Activated CD4-positive, alpha-beta T cell treated with anti-CD3 and anti-CD28 coated beads for 36 hours (primary cell): ENCODE measurements at regions not wholly inside any gene's neighbourhood (a gene's known extent, or its start where the extent isn't known, plus 50 kb on each side); places are given as distances from the start of the nearest gene placed in this dataset.
"Not testable (repeated sequence)": the region's sequence is repeated elsewhere in the genome, so short reads cannot be mapped to it uniquely, and the experiment has no call there.

Experiments used
- ATAC-seq: fragments of 200-7000 bp; cut with Tn5 transposase; one replicate; pipeline ENCODE4 v1.10.0; 2021; ENCODE audit warnings: mild to moderate bottlenecking, moderate library complexity
- CTCF ChIA-PET: fragments of 350-600 bp; sonication (Branson Sonifier 250); formaldehyde crosslinking; loops from one replicate; lab custom pipeline; 2021; ENCODE audit warnings: antibody characterized with exemption; lab: Charles Lee
- POLR2A ChIA-PET: fragments of 350-600 bp; sonication (Branson Sonifier 250); formaldehyde crosslinking; loops from one replicate; lab custom pipeline; 2021; ENCODE audit warnings: antibody characterized with exemption, inconsistent platforms; lab: Charles Lee
- DNase-seq: peaks from one replicate; pipeline ENCODE4 v3.0.0-alpha.2; 2020
- H3K27ac Mint-ChIP-seq: one replicate; pipeline ENCODE4 v1.8.0; 2021; ENCODE audit warnings: mixed read lengths
- H3K27me3 Mint-ChIP-seq: one replicate; pipeline ENCODE4 v1.8.0; 2021; ENCODE audit warnings: mixed read lengths
- H3K36me3 Mint-ChIP-seq: one replicate; pipeline ENCODE4 v1.8.0; 2021; ENCODE audit warnings: low read depth, mixed read lengths
- H3K4me1 Mint-ChIP-seq: one replicate; pipeline ENCODE4 v1.8.0; 2021; ENCODE audit warnings: mixed read lengths
- H3K4me3 Mint-ChIP-seq: one replicate; pipeline ENCODE4 v1.8.0; 2021; ENCODE audit warnings: mild to moderate bottlenecking, moderate library complexity, mixed read lengths
- H3K9me3 Mint-ChIP-seq: one replicate; pipeline ENCODE4 v1.8.0; 2021; ENCODE audit warnings: low read depth, mixed read lengths
- intact Hi-C, 2 experiments: fragments of 100-400 bp; cut with DNase I in 1 of 2; cut with micrococcal nuclease in 1 of 2; formaldehyde crosslinking; loops; one replicate each; pipeline versions ENCODE4 v1.14.2 to v1.15.1; 2022 to 2024; cut with DNase I, micrococcal nuclease

GRCh38 chr2:231869704-231870103, 56.5 kb downstream of the NPPC start:
- Mint-ChIP-seq H3K27me3 (peaks cover 22% of the 10 kb centered on the region), H3K4me3 (no peak overlapping the region), H3K27ac (no peak overlapping the region), H3K9me3 (peaks cover 3% of the 10 kb centered on the region), H3K4me1 (no peaks in the 10 kb centered on the region), H3K36me3 (no peaks in the 10 kb centered on the region)
- ChIA-PET POLR2A (no interaction called here), CTCF (no interaction called here)
- DNase-seq (no peak), ATAC-seq (no peak)
- intact Hi-C loops: no loop called here

GRCh38 chr2:231869016-231869415, 57.2 kb downstream of the NPPC start:
- H3K27ac Mint-ChIP-seq, H3K4me1 Mint-ChIP-seq, H3K4me3 Mint-ChIP-seq, POLR2A ChIA-PET, DNase-seq, H3K36me3 Mint-ChIP-seq, ATAC-seq, intact Hi-C loops, H3K9me3 Mint-ChIP-seq: not testable (repeated sequence)
- CTCF ChIA-PET: interaction anchor here (1.7 kb wide), 1 partner anchor 14 kb away, joined by 4 read pairs; no protein-coding TSS in a partner anchor
- H3K27me3 Mint-ChIP-seq: peaks cover 22% of the 10 kb centered on the region

- intact Hi-C loops: no loop called here
- peaks cover 16% of the 10 kb centered on the region for H3K27me3 Mint-ChIP-seq
- peaks cover 5% of the 10 kb centered on the region for H3K9me3 Mint-ChIP-seq
- ATAC-seq: no peak
- POLR2A ChIA-PET: no interaction called here
- H3K4me1 Mint-ChIP-seq: no peaks in the 10 kb centered on the region
- H3K4me3 Mint-ChIP-seq: no peak overlapping the region
- no peak overlapping the region for H3K27ac Mint-ChIP-seq
- DNase-seq: no peak
- no peaks in the 10 kb centered on the region for H3K36me3 Mint-ChIP-seq
- CTCF ChIA-PET: interaction anchor here (0.8 kb wide), 1 partner anchor 14 kb away, joined by 3 read pairs; no protein-coding TSS in a partner anchor
Observed at GRCh38 chr2:231866450-231866849, 59.7 kb downstream of the NPPC start.

GRCh38 chr2:231865222-231865621, 61.0 kb downstream of the NPPC start:
- Mint-ChIP-seq H3K27me3 (peaks cover 11% of the 10 kb centered on the region), H3K36me3 (no peaks in the 10 kb centered on the region), H3K4me3 (no peak overlapping the region), H3K9me3 (peaks cover 5% of the 10 kb centered on the region), H3K4me1 (no peaks in the 10 kb centered on the region), H3K27ac (no peak overlapping the region)
- ChIA-PET CTCF (no interaction called here), POLR2A (no interaction called here)
- DNase-seq: no peak
- no peak for ATAC-seq
- intact Hi-C loops: no loop called here

GRCh38 chr2:231862071-231862470, 64.1 kb downstream of the NPPC start:
- H3K27me3 Mint-ChIP-seq: peaks cover 6% of the 10 kb centered on the region
- peaks cover 5% of the 10 kb centered on the region for H3K9me3 Mint-ChIP-seq
- no peaks in the 10 kb centered on the region for H3K4me1 Mint-ChIP-seq
- H3K4me3 Mint-ChIP-seq: no peak overlapping the region
- ChIA-PET POLR2A (no interaction called here), CTCF (no interaction called here)
- no peak overlapping the region for H3K27ac Mint-ChIP-seq
- ATAC-seq (no peak), DNase-seq (no peak)
- no peaks in the 10 kb centered on the region for H3K36me3 Mint-ChIP-seq
- intact Hi-C loops: no loop called here

GRCh38 chr2:231861288-231861931, 64.8 kb downstream of the NPPC start:
- Mint-ChIP-seq H3K4me3 (no peak overlapping the region), H3K27ac (no peak overlapping the region), H3K36me3 (no peaks in the 10 kb centered on the region), H3K9me3 (peaks cover 5% of the 10 kb centered on the region), H3K4me1 (no peaks in the 10 kb centered on the region), H3K27me3 (peaks cover 5% of the 10 kb centered on the region)
- POLR2A ChIA-PET: no interaction called here
- intact Hi-C loops: no loop called here
- ATAC-seq (no peak), DNase-seq (no peak)
- CTCF ChIA-PET: no interaction called here
